ENCODE measurements at regions not wholly inside any gene's neighbourhood (a gene's known extent, or its start where the extent isn't known, plus 50 kb on each side); places are given as distances from the start of the nearest gene placed in this dataset.

DNA sequence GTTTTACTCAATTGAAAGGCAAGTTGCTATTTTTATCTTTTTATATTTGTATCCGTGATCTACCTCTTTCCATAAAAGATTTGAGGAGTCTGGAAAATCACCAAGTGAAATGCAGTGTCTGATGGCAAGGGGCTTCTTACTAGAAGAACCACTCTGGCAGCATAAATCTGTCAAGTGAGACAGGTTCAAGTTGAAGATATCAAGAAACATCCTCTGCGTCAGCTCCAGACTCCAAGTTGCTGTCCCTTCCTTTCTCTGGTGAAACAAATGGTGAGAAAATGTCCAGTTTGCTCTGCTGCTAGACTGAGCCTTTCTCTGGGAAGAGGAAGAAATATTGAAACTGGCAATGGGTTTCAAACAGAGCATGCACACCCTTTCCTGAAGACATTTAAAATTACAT lies 411.2 kb downstream of the PLPP3 start:
- TF ChIP-seq POLR2A (IDR thresholded peaks at IDR 0.05) (no peak), POLR2AphosphoS5 (IDR thresholded peaks at IDR 0.05) (no peak)
- TF ChIP-seq, protein P1, sequence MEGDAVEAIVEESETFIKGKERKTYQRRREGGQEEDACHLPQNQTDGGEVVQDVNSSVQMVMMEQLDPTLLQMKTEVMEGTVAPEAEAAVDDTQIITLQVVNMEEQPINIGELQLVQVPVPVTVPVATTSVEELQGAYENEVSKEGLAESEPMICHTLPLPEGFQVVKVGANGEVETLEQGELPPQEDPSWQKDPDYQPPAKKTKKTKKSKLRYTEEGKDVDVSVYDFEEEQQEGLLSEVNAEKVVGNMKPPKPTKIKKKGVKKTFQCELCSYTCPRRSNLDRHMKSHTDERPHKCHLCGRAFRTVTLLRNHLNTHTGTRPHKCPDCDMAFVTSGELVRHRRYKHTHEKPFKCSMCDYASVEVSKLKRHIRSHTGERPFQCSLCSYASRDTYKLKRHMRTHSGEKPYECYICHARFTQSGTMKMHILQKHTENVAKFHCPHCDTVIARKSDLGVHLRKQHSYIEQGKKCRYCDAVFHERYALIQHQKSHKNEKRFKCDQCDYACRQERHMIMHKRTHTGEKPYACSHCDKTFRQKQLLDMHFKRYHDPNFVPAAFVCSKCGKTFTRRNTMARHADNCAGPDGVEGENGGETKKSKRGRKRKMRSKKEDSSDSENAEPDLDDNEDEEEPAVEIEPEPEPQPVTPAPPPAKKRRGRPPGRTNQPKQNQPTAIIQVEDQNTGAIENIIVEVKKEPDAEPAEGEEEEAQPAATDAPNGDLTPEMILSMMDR (IDR thresholded peaks at IDR 0.05) = no peak

All from suprapubic skin (tissue), 4 donors.